ENCODE measurements at regions not wholly inside any gene's neighbourhood (a gene's known extent, or its start where the extent isn't known, plus 50 kb on each side); places are given as distances from the start of the nearest gene placed in this dataset.

DNA sequence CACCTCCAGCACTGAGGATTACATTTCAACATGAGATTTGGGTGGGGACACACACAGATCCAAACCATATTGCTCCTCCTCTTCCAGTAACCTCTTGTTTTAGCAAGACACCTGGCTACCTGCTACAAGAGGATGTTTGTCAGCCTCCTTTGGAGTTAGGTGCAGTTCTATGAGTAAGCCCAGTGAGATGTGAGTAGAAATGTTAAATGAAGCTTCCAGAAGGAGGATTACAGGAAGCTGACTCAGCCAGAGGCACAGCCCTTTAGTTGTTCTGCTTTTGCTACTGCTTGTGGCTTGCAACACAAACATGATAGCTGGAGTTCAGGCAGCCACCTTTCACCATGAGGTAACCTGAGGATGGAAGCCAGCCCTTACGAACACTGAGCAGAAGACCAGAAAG is 382.7 kb upstream of the RNF32 start:
- no peak for DNase-seq

DNA sequence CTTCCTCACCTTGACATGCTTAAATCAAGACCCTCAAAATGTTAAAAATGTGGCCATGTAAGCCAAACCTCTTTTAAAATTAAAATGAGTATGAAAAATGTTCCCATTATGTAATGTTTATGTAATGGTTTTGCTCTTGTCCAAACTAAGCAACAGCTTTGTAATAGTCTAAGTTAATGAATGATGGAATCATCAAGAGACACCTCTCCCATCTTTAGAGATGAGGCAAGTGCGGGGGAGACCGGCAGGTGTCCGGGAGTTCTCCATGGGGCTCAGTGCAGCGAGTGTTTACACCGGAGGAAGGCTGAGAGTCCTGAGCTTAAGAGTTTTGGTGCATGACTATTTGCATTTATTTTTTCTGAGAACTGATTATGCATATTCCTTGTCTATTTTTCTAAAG is 384.9 kb upstream of the RNF32 start:
- DNase-seq, result no peak

- DNase-seq, result no peak
These were observed 388.7 kb upstream of the RNF32 start for GRCh38 chr7:156251861-156252260.

DNA sequence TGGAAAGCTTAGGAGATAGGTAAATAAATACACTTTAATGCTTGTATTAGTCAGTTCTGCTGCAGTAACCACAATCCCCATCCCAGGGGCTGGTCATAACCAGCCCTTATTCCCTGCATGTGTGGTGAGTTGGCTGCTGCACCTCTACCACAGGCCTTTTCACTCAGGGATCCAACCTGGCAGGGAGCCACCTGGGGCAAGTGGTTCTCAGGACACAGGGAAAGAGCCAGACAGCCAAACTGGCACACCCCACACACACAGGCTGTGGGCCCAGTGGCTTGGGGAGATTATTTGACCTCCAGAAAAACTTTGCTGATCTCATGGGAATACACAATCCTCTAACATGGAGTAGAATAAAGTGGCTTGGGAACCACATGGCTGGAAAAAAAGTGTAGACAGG is 400.0 kb upstream of the RNF32 start:
- no peak for DNase-seq

GRCh38 chr7:156238366-156239133 is 402.0 kb upstream of the RNF32 start:
- DNase-seq, result no peak

DNA sequence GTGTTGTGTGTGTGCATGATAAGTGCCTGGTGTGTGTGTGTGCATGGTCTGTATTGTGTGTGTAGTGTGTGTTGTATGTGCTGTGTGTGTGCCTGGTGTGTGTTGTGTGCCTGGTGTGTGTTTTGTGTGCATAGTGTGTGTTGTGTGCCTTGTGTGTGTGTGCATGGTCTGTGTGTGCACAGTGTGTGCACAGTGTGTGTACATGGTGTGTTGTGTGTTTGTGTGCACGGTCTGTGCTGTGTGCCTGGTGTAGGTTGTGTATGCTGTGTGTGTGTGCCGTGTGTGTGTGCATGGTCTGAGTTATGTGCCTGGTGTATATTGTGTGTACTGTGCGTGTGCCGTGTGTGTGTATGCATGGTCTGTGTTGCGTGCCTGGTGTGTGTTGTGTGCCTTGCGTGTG is 403.0 kb upstream of the RNF32 start:
- DNase-seq, result no peak

DNA sequence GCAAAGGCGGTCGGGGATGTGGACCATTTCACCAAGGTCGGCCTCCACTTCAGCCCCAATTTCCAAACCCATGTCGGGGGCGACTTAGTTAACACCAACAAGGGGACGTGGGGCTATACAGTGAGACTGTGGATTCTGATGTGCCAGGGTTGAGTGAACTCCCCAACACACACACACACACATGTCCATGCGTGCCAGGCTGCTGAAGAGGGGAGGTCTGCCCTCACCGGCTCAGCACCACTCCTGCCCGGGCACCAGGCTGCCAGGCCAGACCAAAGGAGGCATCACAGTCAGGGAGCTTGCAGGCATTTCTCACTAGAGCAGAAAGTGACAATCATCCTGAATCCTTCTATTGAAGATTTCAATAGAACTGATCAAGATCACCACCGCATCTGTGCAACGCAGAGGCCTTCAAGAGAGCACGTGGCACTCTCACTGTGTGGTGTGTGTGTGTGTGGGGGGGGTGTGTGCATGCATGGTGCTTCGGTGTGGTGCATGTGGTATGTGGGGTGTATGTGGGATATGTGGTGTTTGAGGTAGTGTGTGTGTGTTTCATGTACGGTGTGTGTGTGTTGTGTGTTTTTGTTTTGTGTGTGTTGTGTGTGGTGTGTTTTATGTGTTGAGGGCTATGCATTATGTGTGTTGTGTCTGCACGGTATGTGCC is 403.5 kb upstream of the RNF32 start:
- DNase-seq, result no peak

GRCh38 chr7:156236181-156236889 is 404.2 kb upstream of the RNF32 start:
- no peak for DNase-seq

DNA sequence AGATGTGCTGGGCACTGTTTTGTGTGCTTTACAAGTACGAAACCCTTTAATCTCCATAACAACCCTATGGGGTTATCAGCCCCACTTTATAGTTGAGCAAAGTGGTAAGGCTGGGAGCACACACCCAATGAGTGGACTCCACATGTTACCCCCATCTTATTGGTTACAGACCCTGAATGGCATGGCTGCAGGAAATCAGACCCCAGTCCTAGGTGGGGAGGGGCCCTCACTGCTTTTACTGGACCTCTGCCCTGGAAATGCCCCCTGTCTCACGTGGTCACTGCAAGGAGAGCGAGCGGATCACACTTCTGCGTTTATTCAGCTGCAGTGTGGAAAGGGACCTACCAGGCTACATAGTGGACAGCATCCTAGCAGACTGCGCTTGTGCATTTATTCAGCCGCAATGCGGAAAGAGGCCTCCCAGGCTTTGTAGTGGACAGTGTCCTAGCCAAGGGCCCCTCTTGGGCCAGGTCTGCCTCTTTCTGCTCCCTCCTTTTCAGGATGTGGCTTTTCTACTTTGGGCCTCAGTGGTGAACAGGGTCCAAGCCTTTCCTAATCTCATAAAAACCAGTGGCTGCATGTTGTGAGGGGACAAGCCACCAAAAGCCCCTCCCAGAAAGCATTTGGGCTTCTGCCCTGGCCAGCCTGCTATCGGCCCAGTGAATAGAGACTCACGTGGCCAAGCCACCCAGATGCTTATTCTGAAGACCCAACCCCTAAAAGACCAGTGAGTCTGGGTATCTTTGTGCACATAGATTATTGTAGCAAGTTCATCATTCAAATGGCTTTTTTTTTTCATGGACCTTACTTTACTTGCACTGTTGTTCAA is 405.7 kb upstream of the RNF32 start:
- no peak for DNase-seq

- no peak for DNase-seq
These were observed 406.4 kb upstream of the RNF32 start for GRCh38 chr7:156234192-156234591.

- DNase-seq, result no peak
These were observed 407.5 kb upstream of the RNF32 start for GRCh38 chr7:156232931-156233705.

GRCh38 chr7:156230576-156230975 is 410.0 kb upstream of the RNF32 start:
- DNase-seq, result no peak

DNA sequence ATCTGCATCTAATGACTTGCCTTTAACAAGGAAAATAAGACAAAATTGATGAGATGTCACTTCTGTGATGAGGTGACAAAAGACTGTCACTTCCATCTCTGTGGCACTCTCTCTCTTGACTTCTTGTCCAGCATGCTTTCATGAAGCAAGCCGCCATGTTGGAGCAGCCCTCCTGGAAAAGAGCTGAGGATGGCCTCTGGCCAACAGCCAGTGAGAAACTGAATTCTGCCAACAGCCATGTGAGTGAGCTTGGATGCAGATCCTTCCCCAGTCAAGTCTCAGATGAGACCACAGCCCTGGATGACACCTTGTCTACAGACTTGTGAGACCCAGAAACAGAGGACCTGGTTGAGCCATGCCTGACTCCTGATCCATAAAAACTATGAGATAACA is 412.6 kb upstream of the SHH start:
- no peak for DNase-seq

- no peak for DNase-seq
These were observed 411.9 kb upstream of the SHH start for GRCh38 chr7:156223935-156224832.

DNA sequence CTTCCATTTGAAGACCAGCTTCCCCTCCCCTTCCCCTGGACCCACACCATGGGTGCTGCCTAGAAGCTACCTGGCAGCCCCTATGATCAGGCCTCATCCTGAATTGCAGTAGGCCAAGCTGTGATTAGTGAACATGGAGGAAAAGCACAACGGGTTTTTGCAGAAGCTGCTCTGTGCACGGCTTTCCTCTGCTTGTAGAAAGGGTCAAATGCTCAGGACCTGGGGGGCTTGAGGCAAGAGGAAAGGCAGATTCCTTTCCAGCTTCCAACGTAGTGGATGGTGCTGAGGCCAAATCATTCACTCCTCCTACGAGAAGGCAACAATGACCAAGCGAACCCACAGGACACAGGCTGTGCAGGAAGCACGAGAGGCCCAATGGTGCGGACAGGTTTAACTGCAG is 410.3 kb upstream of the SHH start:
- no peak for DNase-seq

GRCh38 chr7:156222151-156222550 is 409.9 kb upstream of the SHH start:
- DNase-seq, result no peak

GRCh38 chr7:156220701-156221100 is 408.4 kb upstream of the SHH start:
- DNase-seq, result no peak

GRCh38 chr7:156220078-156220605 is 407.9 kb upstream of the SHH start:
- DNase-seq, result no peak

GRCh38 chr7:156219307-156220077 is 407.2 kb upstream of the SHH start:
- no peak for DNase-seq

Data from NCI-H2081 (cell line).